HEK293 (cell line): ENCODE measurements at regions not wholly inside any gene's neighbourhood (a gene's known extent, or its start where the extent isn't known, plus 50 kb on each side); places are given as distances from the start of the nearest gene placed in this dataset.

Experiments used
- CTCF ChIA-PET: fragments of 350-600 bp; formaldehyde crosslinking; extraction: SDS; loops from one replicate; lab custom pipeline; 2021; ENCODE audit warnings: antibody characterized with exemption; lab: Yijun Ruan, JAX
- POLR2A ChIA-PET: fragments of 300-600 bp; formaldehyde crosslinking; extraction: SDS; loops from one replicate; lab custom pipeline; 2020; ENCODE audit warnings: antibody characterized with exemption, inconsistent platforms; lab: Yijun Ruan, JAX
- H3K27ac ChIP-seq: fragments of 200-500 bp; sonication (Bioruptor generic); 2 replicates; pipeline ENCODE4 v1.5.1; 2014; ENCODE audit warnings: low read depth, low read length, control low read depth, inconsistent platforms; ENCODE audit errors: extremely low read depth
- H3K36me3 ChIP-seq, 2 experiments: fragments of 200-500 bp in 1 of 2; sonication (Bioruptor generic) in 1 of 2; 1 replicate in 1 of 2; 2 replicates in 1 of 2; pipeline ENCODE4 v1.5.1; 2014 to 2017; ENCODE audit warnings: inconsistent platforms in 2 of 2, low read length in 2 of 2; ENCODE audit not compliant: control insufficient read depth in 2 of 2, insufficient read depth in 1 of 2
- H3K4me1 ChIP-seq: fragments of 200-500 bp; sonication (Bioruptor generic); 2 replicates; pipeline ENCODE4 v1.5.1; 2014; ENCODE audit warnings: mild to moderate bottlenecking, low read length, inconsistent platforms; ENCODE audit not compliant: control insufficient read depth, insufficient read depth
- H3K4me3 ChIP-seq: 2 replicates; pipeline ENCODE4 v1.5.1; 2011; ENCODE audit warnings: low read depth, mild to moderate bottlenecking, control low read depth, low read length, moderate library complexity
- H3K9me3 ChIP-seq: fragments of 200-500 bp; sonication (Bioruptor generic); 2 replicates; pipeline ENCODE4 v1.5.1; 2014; ENCODE audit warnings: low read depth, low read length, inconsistent platforms; ENCODE audit not compliant: control insufficient read depth, insufficient read depth
- ELK4 ChIP-seq: IDR thresholded peaks from 2 replicates; pipeline ENCODE4 v1.6.1; 2011; ENCODE audit warnings: mild to moderate bottlenecking, low read depth, low read length, borderline replicate concordance
- FEZF1 ChIP-seq: fragments of 450-650 bp; formaldehyde crosslinking; IDR thresholded peaks from 2 replicates; pipeline ENCODE4 v1.5.1; 2016; ENCODE audit warnings: missing biosample characterization, missing genetic modification characterization
- HOXC10 ChIP-seq: sonication (generic); formaldehyde crosslinking; IDR thresholded peaks from 2 replicates; pipeline ENCODE4 v1.8.1; 2023; ENCODE audit warnings: mild to moderate bottlenecking, missing genetic modification reagents
- HOXD13 ChIP-seq: sonication (generic); formaldehyde crosslinking; IDR thresholded peaks from 2 replicates; pipeline ENCODE4 v1.8.0; 2022; ENCODE audit warnings: missing genetic modification reagents, borderline replicate concordance
- KLF7 ChIP-seq: fragments of 450-650 bp; formaldehyde crosslinking; IDR thresholded peaks from 2 replicates; pipeline ENCODE4 v1.5.1; 2016; ENCODE audit warnings: missing biosample characterization, missing genetic modification characterization, borderline replicate concordance
- OVOL3 ChIP-seq: fragments of 450-650 bp; formaldehyde crosslinking; IDR thresholded peaks from 2 replicates; pipeline ENCODE4 v1.5.1; 2016; ENCODE audit warnings: missing biosample characterization, missing genetic modification characterization
- TSHZ1 ChIP-seq: fragments of 450-650 bp; formaldehyde crosslinking; IDR thresholded peaks from 2 replicates; pipeline ENCODE4 v1.5.1; 2016; ENCODE audit warnings: missing biosample characterization, missing genetic modification characterization, borderline replicate concordance
- ZBTB20 ChIP-seq: fragments of 450-650 bp; formaldehyde crosslinking; IDR thresholded peaks from 2 replicates; pipeline ENCODE4 v1.5.1; 2016; ENCODE audit warnings: missing biosample characterization, missing genetic modification characterization
- ZEB2 ChIP-seq: fragments of 450-650 bp; formaldehyde crosslinking; IDR thresholded peaks from 2 replicates; pipeline ENCODE4 v1.5.1; 2016; ENCODE audit warnings: missing biosample characterization, missing genetic modification characterization
- ZFP69B ChIP-seq: fragments of 450-650 bp; formaldehyde crosslinking; IDR thresholded peaks from 2 replicates; pipeline ENCODE4 v1.5.1; 2016; ENCODE audit warnings: missing biosample characterization, missing genetic modification characterization
- ZIC2 ChIP-seq: fragments of 450-650 bp; formaldehyde crosslinking; IDR thresholded peaks from 2 replicates; pipeline ENCODE4 v1.5.1; 2016; ENCODE audit warnings: missing biosample characterization, missing genetic modification characterization
- ZNF114 ChIP-seq: fragments of 450-650 bp; formaldehyde crosslinking; IDR thresholded peaks from 2 replicates; pipeline ENCODE4 v1.5.0; 2017; ENCODE audit warnings: missing biosample characterization, missing genetic modification characterization
- ZNF155 ChIP-seq: fragments of 450-650 bp; formaldehyde crosslinking; IDR thresholded peaks from 2 replicates; pipeline ENCODE4 v1.5.1; 2016; ENCODE audit warnings: missing biosample characterization, missing genetic modification characterization
- ZNF175 ChIP-seq: fragments of 450-650 bp; formaldehyde crosslinking; IDR thresholded peaks from 2 replicates; pipeline ENCODE4 v1.5.1; 2016; ENCODE audit warnings: missing biosample characterization, missing genetic modification characterization
- ZNF239 ChIP-seq: fragments of 450-650 bp; formaldehyde crosslinking; IDR thresholded peaks from 2 replicates; pipeline ENCODE4 v1.5.1; 2016; ENCODE audit warnings: missing biosample characterization, missing genetic modification characterization
- ZNF266 ChIP-seq: fragments of 450-650 bp; formaldehyde crosslinking; IDR thresholded peaks from 2 replicates; pipeline ENCODE4 v1.5.1; 2016; ENCODE audit warnings: missing biosample characterization, missing genetic modification characterization, low read depth
- ZNF510 ChIP-seq: fragments of 450-650 bp; formaldehyde crosslinking; IDR thresholded peaks from 2 replicates; pipeline ENCODE4 v1.5.1; 2018; ENCODE audit warnings: mild to moderate bottlenecking, missing genetic modification characterization, missing biosample characterization; ENCODE audit not compliant: insufficient replicate concordance
- ZNF514 ChIP-seq: fragments of 450-650 bp; formaldehyde crosslinking; IDR thresholded peaks from 2 replicates; pipeline ENCODE4 v1.5.1; 2016; ENCODE audit warnings: missing biosample characterization, missing genetic modification characterization
- ZNF561 ChIP-seq: fragments of 450-650 bp; IDR thresholded peaks from 2 replicates; pipeline ENCODE4 v1.5.1; 2018; ENCODE audit warnings: missing biosample characterization, missing genetic modification characterization, borderline replicate concordance
- ZNF596 ChIP-seq: fragments of 450-650 bp; IDR thresholded peaks from 2 replicates; pipeline ENCODE4 v1.5.0; 2018; ENCODE audit warnings: missing biosample characterization, mild to moderate bottlenecking, missing genetic modification characterization, moderate library complexity
- ZNF664 ChIP-seq: fragments of 450-650 bp; formaldehyde crosslinking; IDR thresholded peaks from 2 replicates; pipeline ENCODE4 v1.5.1; 2016; ENCODE audit warnings: missing biosample characterization, missing genetic modification characterization
- ZNF747 ChIP-seq: fragments of 450-650 bp; formaldehyde crosslinking; IDR thresholded peaks from 2 replicates; pipeline ENCODE4 v1.5.1; 2016; ENCODE audit warnings: missing biosample characterization, missing genetic modification characterization
- ZNF830 ChIP-seq: fragments of 450-650 bp; IDR thresholded peaks from 2 replicates; pipeline ENCODE4 v1.5.0; 2018; ENCODE audit warnings: missing biosample characterization, missing genetic modification characterization, low read depth, mild to moderate bottlenecking, moderate library complexity
- ZSCAN23 ChIP-seq: fragments of 450-650 bp; formaldehyde crosslinking; IDR thresholded peaks from 2 replicates; pipeline ENCODE4 v1.5.1; 2016; ENCODE audit warnings: missing biosample characterization, missing genetic modification characterization
- TF ChIP-seq, protein P1 (sequence below): fragments of 450-650 bp; formaldehyde crosslinking; IDR thresholded peaks from 2 replicates; pipeline ENCODE4 v1.5.1; 2016; ENCODE audit warnings: missing biosample characterization, missing genetic modification characterization

GRCh38 chr1:177848577-177848976 lies 121.3 kb downstream of the SEC16B start:
- Histone ChIP-seq H3K27ac (no peak overlapping the region), H3K9me3 (no peaks in the 10 kb centered on the region), H3K36me3 (no peaks in the 10 kb centered on the region), H3K4me1 (no peaks in the 10 kb centered on the region), H3K4me3 (no peak overlapping the region)
- POLR2A ChIA-PET, result no interaction called here
- TF ChIP-seq ZNF664 (tag by site-specific recombination), result no peak
- TF ChIP-seq ZNF514, result no peak
- TF ChIP-seq, protein P1, sequence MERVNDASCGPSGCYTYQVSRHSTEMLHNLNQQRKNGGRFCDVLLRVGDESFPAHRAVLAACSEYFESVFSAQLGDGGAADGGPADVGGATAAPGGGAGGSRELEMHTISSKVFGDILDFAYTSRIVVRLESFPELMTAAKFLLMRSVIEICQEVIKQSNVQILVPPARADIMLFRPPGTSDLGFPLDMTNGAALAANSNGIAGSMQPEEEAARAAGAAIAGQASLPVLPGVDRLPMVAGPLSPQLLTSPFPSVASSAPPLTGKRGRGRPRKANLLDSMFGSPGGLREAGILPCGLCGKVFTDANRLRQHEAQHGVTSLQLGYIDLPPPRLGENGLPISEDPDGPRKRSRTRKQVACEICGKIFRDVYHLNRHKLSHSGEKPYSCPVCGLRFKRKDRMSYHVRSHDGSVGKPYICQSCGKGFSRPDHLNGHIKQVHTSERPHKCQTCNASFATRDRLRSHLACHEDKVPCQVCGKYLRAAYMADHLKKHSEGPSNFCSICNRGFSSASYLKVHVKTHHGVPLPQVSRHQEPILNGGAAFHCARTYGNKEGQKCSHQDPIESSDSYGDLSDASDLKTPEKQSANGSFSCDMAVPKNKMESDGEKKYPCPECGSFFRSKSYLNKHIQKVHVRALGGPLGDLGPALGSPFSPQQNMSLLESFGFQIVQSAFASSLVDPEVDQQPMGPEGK (tag by site-specific recombination), result no peak
- no peak for TF ChIP-seq ZNF155 (tag by site-specific recombination)
- TF ChIP-seq ZFP69B (tag by site-specific recombination), result no peak
- TF ChIP-seq ZNF747 (tag by site-specific recombination), result no peak
- TF ChIP-seq HOXC10 (CRISPR knock-in tag), result no peak
- TF ChIP-seq ZNF510 (tag by site-specific recombination), result no peak
- no peak for TF ChIP-seq ZIC2
- TF ChIP-seq OVOL3 (tag by site-specific recombination), result no peak
- no peak for TF ChIP-seq ZNF175 (tag by site-specific recombination)
- TF ChIP-seq KLF7 (tag by site-specific recombination), result no peak
- TF ChIP-seq ELK4, result no peak
- TF ChIP-seq ZSCAN23 (tag by site-specific recombination), result no peak
- no peak for TF ChIP-seq HOXD13 (CRISPR knock-in tag)
- no peak for TF ChIP-seq ZEB2 (tag by site-specific recombination)
- TF ChIP-seq FEZF1 (tag by site-specific recombination), result no peak
- TF ChIP-seq ZNF830 (tag by site-specific recombination), result no peak
- CTCF ChIA-PET, result no interaction called here

- H3K9me3 ChIP-seq, result no peaks in the 10 kb centered on the region
- H3K4me1 ChIP-seq, result no peaks in the 10 kb centered on the region
- no peak overlapping the region for H3K4me3 ChIP-seq
- CTCF ChIA-PET, result interaction anchor here (0.6 kb wide), 1 partner anchor 102 kb away, joined by 4 read pairs; no protein-coding TSS in a partner anchor
- no peak overlapping the region for H3K27ac ChIP-seq
- no peak for TF ChIP-seq ZNF114 (tag by site-specific recombination)
- TF ChIP-seq ZNF239 (tag by site-specific recombination), result no peak
- TF ChIP-seq ZBTB20 (tag by site-specific recombination), result no peak
- no peak for TF ChIP-seq ZNF266 (tag by site-specific recombination)
- no peak for TF ChIP-seq TSHZ1 (tag by site-specific recombination)
- TF ChIP-seq ZNF596 (tag by site-specific recombination), result no peak
- no peak for TF ChIP-seq ZNF561 (tag by site-specific recombination)
- no peak for TF ChIP-seq ZNF664 (tag by site-specific recombination)
- H3K36me3 ChIP-seq, result no peaks in the 10 kb centered on the region
- POLR2A ChIA-PET, result no interaction called here
These were observed 122.0 kb downstream of the SEC16B start for GRCh38 chr1:177847843-177848242.
